ENCODE measurements at regions not wholly inside any gene's neighbourhood (a gene's known extent, or its start where the extent isn't known, plus 50 kb on each side); places are given as distances from the start of the nearest gene placed in this dataset.

GRCh38 chr16:11465675-11466074, 120.4 kb downstream of the RMI2 start:
- TF ChIP-seq CTCF (IDR thresholded peaks at IDR 0.05), result no peak
- no peak for TF ChIP-seq POLR2A (IDR thresholded peaks at IDR 0.05)
